ENCODE measurements at regions not wholly inside any gene's neighbourhood (a gene's known extent, or its start where the extent isn't known, plus 50 kb on each side); places are given as distances from the start of the nearest gene placed in this dataset.

GRCh38 chr18:37716106-37716735, 150.6 kb upstream of the CELF4 start:
- Histone ChIP-seq H3K27ac (no peak overlapping the region), H3K4me3 (no peak overlapping the region), H3K9me3 (no peaks in the 10 kb centered on the region), H3K36me3 (ENCODE audit: low read depth, missing control alignments) (no peaks in the 10 kb centered on the region), H3K4me1 (no peaks in the 10 kb centered on the region), H3K27me3 (no peaks in the 10 kb centered on the region)
- WGBS, 2 donors, result 77 to 79% methylated on average over 5 of the region's 5 CpGs
- TF ChIP-seq, protein P1, sequence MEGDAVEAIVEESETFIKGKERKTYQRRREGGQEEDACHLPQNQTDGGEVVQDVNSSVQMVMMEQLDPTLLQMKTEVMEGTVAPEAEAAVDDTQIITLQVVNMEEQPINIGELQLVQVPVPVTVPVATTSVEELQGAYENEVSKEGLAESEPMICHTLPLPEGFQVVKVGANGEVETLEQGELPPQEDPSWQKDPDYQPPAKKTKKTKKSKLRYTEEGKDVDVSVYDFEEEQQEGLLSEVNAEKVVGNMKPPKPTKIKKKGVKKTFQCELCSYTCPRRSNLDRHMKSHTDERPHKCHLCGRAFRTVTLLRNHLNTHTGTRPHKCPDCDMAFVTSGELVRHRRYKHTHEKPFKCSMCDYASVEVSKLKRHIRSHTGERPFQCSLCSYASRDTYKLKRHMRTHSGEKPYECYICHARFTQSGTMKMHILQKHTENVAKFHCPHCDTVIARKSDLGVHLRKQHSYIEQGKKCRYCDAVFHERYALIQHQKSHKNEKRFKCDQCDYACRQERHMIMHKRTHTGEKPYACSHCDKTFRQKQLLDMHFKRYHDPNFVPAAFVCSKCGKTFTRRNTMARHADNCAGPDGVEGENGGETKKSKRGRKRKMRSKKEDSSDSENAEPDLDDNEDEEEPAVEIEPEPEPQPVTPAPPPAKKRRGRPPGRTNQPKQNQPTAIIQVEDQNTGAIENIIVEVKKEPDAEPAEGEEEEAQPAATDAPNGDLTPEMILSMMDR (IDR thresholded peaks at IDR 0.05), result no peak
- TF ChIP-seq POLR2A (IDR thresholded peaks at IDR 0.05), result no peak
- no peak for DNase-seq
- intact Hi-C loops (cut with DNase I; ENCODE audit: low total_unique reads), result no loop called here

- Histone ChIP-seq H3K36me3 (ENCODE audit: low read depth, missing control alignments) (no peaks in the 10 kb centered on the region), H3K4me3 (no peak overlapping the region), H3K9me3 (no peaks in the 10 kb centered on the region), H3K27me3 (no peaks in the 10 kb centered on the region), H3K27ac (no peak overlapping the region), H3K4me1 (no peaks in the 10 kb centered on the region)
- no peak for DNase-seq
- no peak for TF ChIP-seq POLR2A (IDR thresholded peaks at IDR 0.05)
- TF ChIP-seq, protein P1 (IDR thresholded peaks at IDR 0.05), result no peak
- intact Hi-C loops (cut with DNase I; ENCODE audit: low total_unique reads), result no loop called here
- 47 to 57% methylated on average over 3 of the region's 3 CpGs for WGBS, 2 donors
Measured at GRCh38 chr18:37714691-37715090, 149.1 kb upstream of the CELF4 start.

GRCh38 chr18:37712776-37713175, 147.2 kb upstream of the CELF4 start:
- intact Hi-C loops (cut with DNase I; ENCODE audit: low total_unique reads), result no loop called here
- Histone ChIP-seq H3K27me3 (no peaks in the 10 kb centered on the region), H3K27ac (no peak overlapping the region), H3K4me1 (no peaks in the 10 kb centered on the region), H3K9me3 (no peaks in the 10 kb centered on the region), H3K36me3 (ENCODE audit: low read depth, missing control alignments) (no peaks in the 10 kb centered on the region), H3K4me3 (no peak overlapping the region)
- TF ChIP-seq POLR2A (IDR thresholded peaks at IDR 0.05), result no peak
- TF ChIP-seq, protein P1 (IDR thresholded peaks at IDR 0.05), result no peak
- DNase-seq, result no peak

- Histone ChIP-seq H3K4me1 (no peaks in the 10 kb centered on the region), H3K27ac (no peak overlapping the region), H3K27me3 (no peaks in the 10 kb centered on the region), H3K4me3 (no peak overlapping the region), H3K36me3 (ENCODE audit: low read depth, missing control alignments) (no peaks in the 10 kb centered on the region), H3K9me3 (no peaks in the 10 kb centered on the region)
- 69 to 85% methylated on average over 4 of the region's 4 CpGs for WGBS, 2 donors
- intact Hi-C loops (cut with DNase I; ENCODE audit: low total_unique reads), result no loop called here
- DNase-seq, result no peak
- TF ChIP-seq POLR2A (IDR thresholded peaks at IDR 0.05), result no peak
- TF ChIP-seq, protein P1 (IDR thresholded peaks at IDR 0.05), result no peak
Measured at GRCh38 chr18:37711766-37712505, 146.3 kb upstream of the CELF4 start.

DNA sequence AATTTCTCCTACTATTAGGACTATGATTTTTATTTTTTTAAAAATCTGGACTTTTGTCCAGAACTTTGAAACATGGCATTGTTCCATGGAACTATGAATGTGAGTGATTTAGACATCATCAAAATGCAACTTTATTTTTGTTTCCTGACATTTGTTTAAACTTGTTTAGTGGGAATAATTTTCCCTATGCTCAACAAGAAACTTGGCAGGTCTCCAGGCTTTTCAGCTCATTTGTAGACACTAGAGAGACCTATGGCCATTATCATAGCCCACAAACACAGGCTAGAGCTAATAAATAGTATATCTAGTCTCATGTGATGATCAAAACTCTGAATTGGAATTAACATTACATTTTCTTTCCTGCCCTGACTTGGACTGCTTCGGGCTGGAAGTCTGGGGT, 145.1 kb upstream of the CELF4 start:
- Histone ChIP-seq H3K36me3 (ENCODE audit: low read depth, missing control alignments) (no peaks in the 10 kb centered on the region), H3K9me3 (no peaks in the 10 kb centered on the region), H3K27ac (no peak overlapping the region), H3K4me1 (no peaks in the 10 kb centered on the region), H3K27me3 (no peaks in the 10 kb centered on the region), H3K4me3 (no peak overlapping the region)
- WGBS, 2 donors, result 74 to 83% methylated on average over 1 of the region's 1 CpG
- TF ChIP-seq, protein P1 (IDR thresholded peaks at IDR 0.05), result no peak
- TF ChIP-seq POLR2A (IDR thresholded peaks at IDR 0.05), result no peak
- intact Hi-C loops (cut with DNase I; ENCODE audit: low total_unique reads), result no loop called here
- no peak for DNase-seq

Data from testis (tissue), 2 donors.